Suppressor macrophage treated with lipopolysaccharide for 1 hour (primary cell): ENCODE measurements at regions not wholly inside any gene's neighbourhood (a gene's known extent, or its start where the extent isn't known, plus 50 kb on each side); places are given as distances from the start of the nearest gene placed in this dataset.

Experiments
- DNase-seq, 3 donors: peaks; one replicate each; pipeline ENCODE4 v3.0.0-alpha.2; 2020 to 2022

GRCh38 chr9:87086221-87086818 lies 139.0 kb upstream of the GAS1 start:
- DNase-seq, result no peak

GRCh38 chr9:87087197-87087596 lies 139.9 kb upstream of the GAS1 start:
- no peak for DNase-seq

GRCh38 chr9:87088192-87088591 lies 140.9 kb upstream of the GAS1 start:
- DNase-seq, result no peak

GRCh38 chr9:87088621-87089365 lies 141.5 kb upstream of the GAS1 start:
- no peak for DNase-seq

GRCh38 chr9:87089506-87089905 lies 142.2 kb upstream of the GAS1 start:
- no peak for DNase-seq

GRCh38 chr9:87089929-87090328 lies 142.6 kb upstream of the GAS1 start:
- no peak for DNase-seq

- DNase-seq, result no peak
Observed at GRCh38 chr9:87093777-87094176, 146.5 kb upstream of the GAS1 start.

GRCh38 chr9:87095951-87096350 lies 148.6 kb upstream of the GAS1 start:
- DNase-seq, result no peak

- DNase-seq, result no peak
Observed at GRCh38 chr9:87096506-87096905, 149.2 kb upstream of the GAS1 start.

- no peak for DNase-seq
Observed at GRCh38 chr9:87097238-87097637, 149.9 kb upstream of the GAS1 start.

GRCh38 chr9:87099407-87099806 lies 152.1 kb upstream of the GAS1 start:
- DNase-seq, result no peak

GRCh38 chr9:87100001-87100400 lies 152.7 kb upstream of the GAS1 start:
- DNase-seq, result no peak

- DNase-seq, result no peak
Observed at GRCh38 chr9:87102126-87102525, 154.8 kb upstream of the GAS1 start.

GRCh38 chr9:87107072-87107471 lies 159.8 kb upstream of the GAS1 start:
- no peak for DNase-seq

GRCh38 chr9:87108661-87109060 lies 161.4 kb upstream of the GAS1 start:
- DNase-seq, result no peak

GRCh38 chr9:87109231-87109631 lies 161.9 kb upstream of the GAS1 start:
- no peak for DNase-seq

GRCh38 chr9:87109851-87110250 lies 162.5 kb upstream of the GAS1 start:
- no peak for DNase-seq

GRCh38 chr9:87111010-87111409 lies 163.7 kb upstream of the GAS1 start:
- DNase-seq, result no peak

GRCh38 chr9:87112656-87113055 lies 165.3 kb upstream of the GAS1 start:
- DNase-seq, result no peak

GRCh38 chr9:87113874-87114273 lies 166.6 kb upstream of the GAS1 start:
- no peak for DNase-seq

GRCh38 chr9:87115785-87116184 lies 168.5 kb upstream of the GAS1 start:
- DNase-seq, result no peak

GRCh38 chr9:87116492-87116891 lies 169.2 kb upstream of the GAS1 start:
- DNase-seq, result no peak

- DNase-seq, result no peak
Observed at GRCh38 chr9:87118594-87118993, 171.3 kb upstream of the GAS1 start.

- DNase-seq, result no peak
Observed at GRCh38 chr9:87119328-87119881, 172.1 kb upstream of the GAS1 start.

GRCh38 chr9:87120610-87121009 lies 173.3 kb upstream of the GAS1 start:
- no peak for DNase-seq
